DOHH2 (cell line): ENCODE measurements at regions not wholly inside any gene's neighbourhood (a gene's known extent, or its start where the extent isn't known, plus 50 kb on each side); places are given as distances from the start of the nearest gene placed in this dataset.

Experiments used
- H3F3A ChIP-seq: fragments of 200-600 bp; sonication (generic), shearing (Covaris generic); 2 replicates; pipeline ENCODE4 v1.6.0; 2016; ENCODE audit warnings: antibody characterized with exemption, mild to moderate bottlenecking; ENCODE audit not compliant: control insufficient read depth, insufficient read depth
- H3K27ac ChIP-seq: fragments of 200-600 bp; sonication (generic); 2 replicates; pipeline ENCODE4 v1.5.1; 2014; ENCODE audit warnings: low read depth, mild to moderate bottlenecking, low read length, moderate library complexity
- H3K27me3 ChIP-seq: fragments of 200-600 bp; sonication (generic); 2 replicates; pipeline ENCODE4 v1.6.1; 2014; ENCODE audit warnings: mild to moderate bottlenecking, low read length, mixed read lengths; ENCODE audit not compliant: control insufficient read depth
- H3K36me3 ChIP-seq: fragments of 200-600 bp; sonication (generic); 2 replicates; pipeline ENCODE4 v1.6.1; 2014; ENCODE audit warnings: mild to moderate bottlenecking, low read length, moderate library complexity, mixed read lengths; ENCODE audit not compliant: control insufficient read depth
- H3K4me1 ChIP-seq: fragments of 200-600 bp; sonication (generic); 2 replicates; pipeline ENCODE4 v1.6.1; 2014; ENCODE audit warnings: mild to moderate bottlenecking, low read length, mixed read lengths; ENCODE audit not compliant: control insufficient read depth
- H3K4me2 ChIP-seq: fragments of 200-600 bp; sonication (generic); 2 replicates; pipeline ENCODE4 v1.6.0; 2014; ENCODE audit warnings: mild to moderate bottlenecking, low read length, moderate library complexity
- H3K4me3 ChIP-seq: fragments of 200-600 bp; sonication (generic); 2 replicates; pipeline ENCODE4 v1.5.1; 2014; ENCODE audit warnings: mild to moderate bottlenecking, low read length, mixed read lengths
- H3K79me2 ChIP-seq: fragments of 200-600 bp; sonication (generic); 2 replicates; pipeline ENCODE4 v1.6.1; 2014; ENCODE audit warnings: mild to moderate bottlenecking, low read length, mixed read lengths; ENCODE audit not compliant: control insufficient read depth
- H3K9me2 ChIP-seq: fragments of 200-600 bp; sonication (generic); replicated peaks from 2 replicates; pipeline ENCODE4 v1.6.1; 2014; ENCODE audit warnings: mild to moderate bottlenecking, low read length, mixed read lengths; ENCODE audit not compliant: control insufficient read depth
- H3K9me3 ChIP-seq: fragments of 200-600 bp; sonication (generic); 2 replicates; pipeline ENCODE4 v1.6.1; 2014; ENCODE audit warnings: antibody characterized with exemption, low read length, mixed read lengths; ENCODE audit not compliant: control insufficient read depth, insufficient read depth
- H4K20me1 ChIP-seq: fragments of 200-600 bp; sonication (generic); 2 replicates; pipeline ENCODE4 v1.6.0; 2014; ENCODE audit warnings: low read depth, mild to moderate bottlenecking, antibody characterized with exemption, low read length, moderate library complexity; ENCODE audit not compliant: control insufficient read depth, insufficient read depth
- CTCF ChIP-seq: fragments of 200-600 bp; sonication (generic); IDR thresholded peaks from one replicate; pipeline ENCODE4 v1.5.1; 2014; ENCODE audit warnings: antibody characterized with exemption, mild to moderate bottlenecking, low read depth, low read length; ENCODE audit not compliant: poor library complexity, severe bottlenecking
- EZH2phosphoT487 ChIP-seq: fragments of 200-600 bp; sonication (generic); IDR thresholded peaks from 2 replicates; pipeline ENCODE4 v1.6.1; 2017; ENCODE audit warnings: borderline replicate concordance, mild to moderate bottlenecking, antibody characterized with exemption, low read length, moderate library complexity, mixed read lengths

- Histone ChIP-seq H3K27me3 (no peaks in the 10 kb centered on the region), H3K9me3 (no peaks in the 10 kb centered on the region), H3K36me3 (no peaks in the 10 kb centered on the region), H3K9me2 (no peaks in the 10 kb centered on the region), H3K4me2 (no peak overlapping the region), H3K79me2 (no peaks in the 10 kb centered on the region), H3K4me1 (no peaks in the 10 kb centered on the region), H3F3A (no peaks in the 10 kb centered on the region), H3K4me3 (no peak overlapping the region), H4K20me1 (no peaks in the 10 kb centered on the region), H3K27ac (no peak overlapping the region)
- no peak for TF ChIP-seq EZH2phosphoT487
- TF ChIP-seq CTCF, result no peak
These were observed 133.4 kb upstream of the ANKRD1 start for GRCh38 chr10:91054325-91054724.

- Histone ChIP-seq H3K27ac (no peak overlapping the region), H3K4me1 (no peaks in the 10 kb centered on the region), H3K79me2 (no peaks in the 10 kb centered on the region), H4K20me1 (no peaks in the 10 kb centered on the region), H3K9me3 (no peaks in the 10 kb centered on the region), H3K27me3 (no peaks in the 10 kb centered on the region), H3K9me2 (no peaks in the 10 kb centered on the region), H3F3A (no peaks in the 10 kb centered on the region), H3K4me3 (no peak overlapping the region), H3K4me2 (no peak overlapping the region), H3K36me3 (no peaks in the 10 kb centered on the region)
- TF ChIP-seq EZH2phosphoT487 (no peak), CTCF (no peak)
These were observed 140.3 kb upstream of the ANKRD1 start for GRCh38 chr10:91061187-91061586.

DNA sequence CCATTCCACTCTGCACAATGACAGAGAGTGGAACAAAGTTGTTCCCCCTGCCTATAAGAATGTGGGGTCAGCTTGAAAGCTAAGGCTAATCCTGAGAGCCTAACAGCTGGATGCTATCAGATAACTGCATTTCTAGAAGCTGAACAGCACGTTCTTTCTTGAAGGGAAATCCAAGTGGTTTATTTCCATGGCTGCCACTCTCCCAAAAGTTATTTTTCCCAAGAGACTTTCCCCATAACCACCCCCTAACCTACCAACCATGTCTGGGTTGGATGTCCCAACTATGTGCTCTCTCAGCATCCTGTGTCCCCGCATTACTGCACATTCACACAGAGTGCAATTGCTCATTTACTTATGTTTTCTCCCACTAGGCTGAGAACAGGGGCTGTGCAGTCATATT, 140.7 kb upstream of the ANKRD1 start:
- H3K79me2 ChIP-seq, result no peaks in the 10 kb centered on the region
- no peaks in the 10 kb centered on the region for H3K9me3 ChIP-seq
- no peaks in the 10 kb centered on the region for H3K4me1 ChIP-seq
- no peaks in the 10 kb centered on the region for H3K9me2 ChIP-seq
- no peak overlapping the region for H3K4me3 ChIP-seq
- H3K27ac ChIP-seq, result no peak overlapping the region
- no peaks in the 10 kb centered on the region for H4K20me1 ChIP-seq
- no peaks in the 10 kb centered on the region for H3K36me3 ChIP-seq
- no peak overlapping the region for H3K4me2 ChIP-seq
- no peaks in the 10 kb centered on the region for H3F3A ChIP-seq
- no peak for TF ChIP-seq CTCF
- TF ChIP-seq EZH2phosphoT487, result no peak
- no peaks in the 10 kb centered on the region for H3K27me3 ChIP-seq

DNA sequence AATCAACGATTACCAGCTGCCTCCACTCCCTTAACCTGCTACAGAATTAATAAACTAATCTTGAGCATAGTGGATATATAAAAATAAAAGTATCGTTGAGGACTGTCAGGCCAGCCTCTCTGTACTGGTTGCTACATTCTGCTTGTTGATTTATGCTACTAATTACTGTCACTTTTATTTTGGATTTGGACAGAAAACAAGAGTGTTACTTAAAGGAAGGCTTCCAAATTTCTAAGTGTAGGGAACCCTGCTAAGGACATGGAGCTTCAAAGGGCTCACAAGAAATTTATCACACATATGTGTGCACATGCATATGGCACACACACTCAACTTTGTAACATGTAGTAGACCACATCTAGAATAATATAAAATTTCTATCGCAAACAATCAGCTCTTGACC, 141.2 kb upstream of the ANKRD1 start:
- no peak overlapping the region for H3K4me2 ChIP-seq
- no peaks in the 10 kb centered on the region for H3K36me3 ChIP-seq
- no peaks in the 10 kb centered on the region for H3K9me3 ChIP-seq
- H4K20me1 ChIP-seq, result no peaks in the 10 kb centered on the region
- no peak overlapping the region for H3K27ac ChIP-seq
- H3K9me2 ChIP-seq, result no peaks in the 10 kb centered on the region
- H3K27me3 ChIP-seq, result no peaks in the 10 kb centered on the region
- no peaks in the 10 kb centered on the region for H3F3A ChIP-seq
- TF ChIP-seq EZH2phosphoT487, result no peak
- H3K4me1 ChIP-seq, result no peaks in the 10 kb centered on the region
- no peak overlapping the region for H3K4me3 ChIP-seq
- H3K79me2 ChIP-seq, result no peaks in the 10 kb centered on the region
